ENCODE measurements at regions not wholly inside any gene's neighbourhood (a gene's known extent, or its start where the extent isn't known, plus 50 kb on each side); places are given as distances from the start of the nearest gene placed in this dataset.
"Not testable (repeated sequence)": the region's sequence is repeated elsewhere in the genome, so short reads cannot be mapped to it uniquely, and the experiment has no call there.

GRCh38 chr2:10223932-10224720, 78.6 kb upstream of the HPCAL1 start:
- no peak for DNase-seq (ENCODE audit: low read depth)

GRCh38 chr2:10224734-10225133, 78.0 kb upstream of the HPCAL1 start:
- DNase-seq (ENCODE audit: low read depth) = no peak

DNA sequence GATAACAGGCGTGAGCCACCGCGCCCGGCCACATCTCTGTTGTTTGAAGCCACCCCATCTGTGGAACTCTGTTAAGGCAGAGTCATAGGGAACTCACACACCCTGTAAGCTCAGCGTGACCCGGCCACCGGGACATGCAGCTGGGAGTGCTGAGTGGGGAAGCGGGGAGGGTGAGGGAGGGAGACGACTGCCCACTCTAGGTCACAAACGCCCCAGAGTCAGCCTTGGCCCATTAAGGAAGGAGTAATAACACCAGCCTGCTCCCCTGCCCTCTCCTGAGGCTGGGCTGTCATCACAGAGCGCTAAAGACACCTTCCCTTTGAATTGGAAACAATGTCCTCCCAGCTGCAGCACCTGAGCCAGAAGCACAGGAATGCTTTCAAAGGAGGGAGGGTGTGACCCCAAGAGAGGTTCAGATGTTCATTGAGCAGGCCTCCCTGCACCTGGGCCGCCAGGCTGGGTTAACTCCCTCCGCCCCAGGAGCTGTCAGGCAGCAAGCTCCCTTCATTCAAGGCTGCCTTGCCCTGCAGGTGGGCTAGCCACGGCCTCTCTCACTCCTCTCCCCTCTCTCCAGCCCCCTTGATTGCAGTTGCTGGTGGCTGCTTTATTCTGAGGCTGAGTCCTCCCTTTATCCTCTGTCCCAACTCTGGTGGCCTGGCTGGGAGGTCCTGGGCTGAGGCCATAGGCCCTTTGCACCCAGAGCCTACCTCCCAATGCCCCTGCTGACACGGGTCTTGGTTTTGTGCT, 77.2 kb upstream of the HPCAL1 start:
- DNase-seq (ENCODE audit: low read depth) = no peak

GRCh38 chr2:10226038-10226724, 76.5 kb upstream of the HPCAL1 start:
- no peak for DNase-seq (ENCODE audit: low read depth)

- no peak for DNase-seq (ENCODE audit: low read depth)
Measured at GRCh38 chr2:10228611-10229365, 73.9 kb upstream of the HPCAL1 start.

- no peak for DNase-seq (ENCODE audit: low read depth)
Measured at GRCh38 chr2:10229462-10230099, 73.1 kb upstream of the HPCAL1 start.

DNA sequence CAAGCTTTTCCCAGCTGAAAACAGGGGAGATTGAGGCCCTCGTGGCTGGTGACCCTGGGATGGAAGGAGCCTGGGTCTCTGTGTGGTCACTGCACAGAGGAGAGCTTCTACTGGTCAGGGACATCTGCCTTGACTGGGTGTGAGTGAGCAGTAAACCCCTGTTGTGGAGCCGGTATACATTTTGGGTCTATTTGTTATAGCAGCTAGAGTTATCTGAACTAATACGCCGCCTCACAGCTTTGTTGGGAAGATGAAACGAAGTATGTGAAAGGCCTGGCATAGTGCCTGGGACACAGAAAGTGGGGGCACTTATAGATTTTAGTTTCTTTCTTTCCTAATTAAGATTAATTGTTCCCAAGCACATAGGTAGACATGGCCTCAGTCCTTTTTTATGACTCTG, 72.2 kb upstream of the HPCAL1 start:
- no peak for DNase-seq (ENCODE audit: low read depth)

DNA sequence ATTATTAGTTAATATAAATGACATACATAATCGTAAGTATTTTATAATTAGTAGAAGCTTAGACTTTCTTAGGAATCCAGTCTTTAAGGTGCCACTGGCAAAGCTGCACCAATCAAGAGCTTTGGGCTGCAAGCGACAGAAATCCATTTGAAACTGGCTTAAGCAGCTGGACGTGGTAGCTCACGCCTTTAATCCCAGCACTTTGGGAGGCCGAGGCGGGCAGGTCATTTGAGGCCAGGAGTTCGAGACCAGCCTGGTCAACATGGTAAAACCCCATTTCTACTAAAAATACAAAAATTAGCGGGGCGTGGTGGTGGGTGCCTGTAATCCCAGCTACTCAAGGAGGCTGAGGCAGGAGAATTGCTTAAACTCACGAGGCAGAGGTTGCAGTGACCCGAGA, 71.8 kb upstream of the HPCAL1 start:
- DNase-seq (ENCODE audit: low read depth) = not testable (repeated sequence)

- no peak for DNase-seq (ENCODE audit: low read depth)
Measured at GRCh38 chr2:10231551-10232085, 71.1 kb upstream of the HPCAL1 start.

GRCh38 chr2:10232096-10232815, 70.4 kb upstream of the HPCAL1 start:
- no peak for DNase-seq (ENCODE audit: low read depth)

DNA sequence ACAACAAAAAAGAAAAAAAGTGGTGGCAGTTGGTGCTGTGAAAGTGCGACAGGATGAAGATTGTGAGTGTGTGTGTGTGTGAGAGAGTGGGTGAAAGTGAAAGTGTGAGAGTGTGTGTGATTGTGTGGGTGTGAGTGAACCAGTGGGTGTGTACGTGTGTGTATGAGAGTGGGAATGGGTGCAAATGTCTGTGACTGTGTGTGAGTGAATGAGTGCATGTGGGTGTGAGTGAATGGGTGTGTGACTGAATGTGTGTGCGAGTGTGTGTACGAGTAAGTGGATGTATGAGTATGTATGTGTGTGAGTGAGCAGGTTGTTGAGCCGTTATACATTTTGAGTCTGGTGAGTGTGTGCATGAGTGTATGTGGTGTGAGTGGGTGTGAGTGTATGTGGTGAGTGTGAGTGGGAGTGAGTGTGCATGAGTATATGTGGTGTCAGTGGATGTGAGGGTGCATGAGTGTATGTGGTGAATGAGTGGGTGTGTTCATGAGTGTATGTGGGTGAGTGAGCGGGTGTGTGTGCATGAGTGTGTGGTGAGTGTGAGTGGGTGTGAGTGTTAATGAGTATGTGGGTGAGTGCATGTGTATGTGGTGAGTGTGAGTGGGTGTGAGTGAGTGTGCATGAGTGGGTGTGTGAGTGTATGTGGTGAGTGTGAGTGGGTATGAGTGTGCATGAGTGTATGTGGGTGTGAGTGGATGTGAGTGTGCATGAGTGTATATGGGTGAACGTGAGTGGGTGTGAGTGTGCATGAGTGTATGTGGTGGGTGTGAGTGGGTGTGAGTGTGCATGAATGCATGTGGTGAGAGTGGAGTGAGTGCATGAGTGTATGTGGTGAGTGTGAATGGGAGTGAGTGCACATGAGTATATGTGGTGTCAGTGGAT, 69.3 kb upstream of the HPCAL1 start:
- DNase-seq (ENCODE audit: low read depth) = no peak

DNA sequence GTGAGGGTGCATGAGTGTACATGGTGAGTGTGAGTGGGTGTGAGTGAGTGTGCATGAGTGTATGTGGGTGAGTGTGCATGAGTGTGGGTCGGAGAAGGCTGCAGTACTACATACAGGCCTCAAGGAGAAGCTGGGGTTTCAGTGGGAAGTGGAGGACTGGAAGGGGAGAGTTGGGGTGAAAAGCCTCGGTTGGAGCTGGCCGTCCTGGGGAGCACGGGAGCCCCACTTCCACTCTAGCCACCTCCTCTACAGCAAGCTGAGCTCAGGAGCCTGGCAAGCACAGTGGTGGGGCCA, 68.7 kb upstream of the HPCAL1 start:
- no peak for DNase-seq (ENCODE audit: low read depth)

- no peak for DNase-seq (ENCODE audit: low read depth)
Measured at GRCh38 chr2:10234409-10235094, 68.2 kb upstream of the HPCAL1 start.

DNA sequence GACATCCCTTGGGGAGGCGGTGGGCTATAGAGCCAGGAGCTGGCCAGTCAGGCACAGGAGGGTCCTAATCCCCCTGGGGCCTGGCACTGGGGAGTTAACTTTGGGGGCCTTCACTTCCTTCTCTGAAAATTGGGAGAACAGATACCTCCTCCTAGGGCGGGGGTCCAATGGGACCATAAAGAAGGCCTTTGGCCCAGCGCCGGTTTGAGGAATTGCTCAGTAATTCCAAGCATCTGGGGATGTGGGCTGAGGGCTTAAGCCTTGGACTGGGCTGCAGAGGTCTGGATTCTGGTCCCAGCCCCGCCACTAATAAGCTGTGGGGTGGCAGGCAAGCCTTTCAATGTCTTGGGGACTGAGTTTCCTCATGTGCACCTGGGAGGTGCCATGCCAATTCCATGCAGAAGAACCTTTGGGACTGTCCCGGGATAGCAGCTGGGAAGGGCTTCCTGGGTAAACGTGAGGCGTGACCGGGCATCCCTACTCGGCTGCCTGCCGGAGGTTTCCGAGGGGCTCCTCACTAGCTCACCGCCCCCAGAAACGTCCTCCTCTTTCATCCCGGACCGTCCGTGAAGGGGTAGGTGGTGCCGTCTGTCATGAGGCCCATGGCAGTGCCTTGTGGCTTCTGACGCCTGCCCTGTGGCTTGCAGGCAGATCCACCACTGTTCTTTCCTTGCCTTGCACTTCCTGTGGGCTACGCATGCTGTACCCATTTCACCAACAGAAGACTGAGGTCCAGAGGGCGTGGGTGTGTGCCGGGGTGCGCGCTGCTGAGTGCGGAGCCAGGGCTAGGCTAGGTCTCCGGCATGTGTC, 67.4 kb upstream of the HPCAL1 start:
- DNase-seq (ENCODE audit: low read depth) = no peak

GRCh38 chr2:10235909-10236550, 66.7 kb upstream of the HPCAL1 start:
- no peak for DNase-seq (ENCODE audit: low read depth)

DNA sequence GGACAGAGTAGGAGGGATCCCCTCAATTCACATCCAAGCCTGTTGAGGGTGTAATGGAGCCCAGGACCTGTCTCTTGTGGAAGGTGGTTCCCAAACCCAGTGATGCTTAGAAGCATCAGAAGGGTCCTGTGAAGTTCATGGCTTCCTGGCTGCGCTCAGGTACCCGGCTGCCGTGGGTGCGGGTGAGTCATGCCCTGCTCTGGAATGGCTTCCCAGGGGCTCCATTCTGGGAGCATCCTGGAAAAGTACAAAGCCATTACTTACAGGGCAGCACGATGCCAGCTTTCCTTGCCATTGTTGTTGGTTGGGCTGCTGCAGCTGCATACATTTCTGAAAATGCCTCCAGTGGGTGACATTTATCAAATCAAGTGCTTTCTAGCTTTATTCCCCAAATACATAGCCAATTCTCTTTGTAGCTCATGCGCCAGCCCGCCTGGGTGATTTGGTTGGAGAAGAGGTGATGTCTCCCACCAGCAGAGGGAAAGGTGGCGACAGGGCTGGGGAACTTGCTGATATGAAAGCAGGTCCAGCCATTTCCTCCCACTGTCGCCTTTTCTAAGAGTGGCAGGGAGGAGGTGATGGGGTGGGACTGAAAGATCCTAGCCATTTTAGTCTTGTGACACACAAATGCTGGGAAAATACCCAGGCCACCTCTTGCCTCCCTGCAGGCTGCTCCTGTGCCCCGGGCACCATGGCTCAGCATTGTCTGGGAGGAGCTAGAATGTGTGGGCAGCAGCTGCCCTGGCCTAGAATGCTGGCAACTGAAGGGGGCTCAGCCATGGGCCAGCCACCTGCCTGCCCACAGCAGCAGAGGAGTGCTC, 65.9 kb upstream of the HPCAL1 start:
- DNase-seq (ENCODE audit: low read depth) = no peak

All from fibroblast of gingiva (primary cell).